ENCODE measurements at regions not wholly inside any gene's neighbourhood (a gene's known extent, or its start where the extent isn't known, plus 50 kb on each side); places are given as distances from the start of the nearest gene placed in this dataset.

DNA sequence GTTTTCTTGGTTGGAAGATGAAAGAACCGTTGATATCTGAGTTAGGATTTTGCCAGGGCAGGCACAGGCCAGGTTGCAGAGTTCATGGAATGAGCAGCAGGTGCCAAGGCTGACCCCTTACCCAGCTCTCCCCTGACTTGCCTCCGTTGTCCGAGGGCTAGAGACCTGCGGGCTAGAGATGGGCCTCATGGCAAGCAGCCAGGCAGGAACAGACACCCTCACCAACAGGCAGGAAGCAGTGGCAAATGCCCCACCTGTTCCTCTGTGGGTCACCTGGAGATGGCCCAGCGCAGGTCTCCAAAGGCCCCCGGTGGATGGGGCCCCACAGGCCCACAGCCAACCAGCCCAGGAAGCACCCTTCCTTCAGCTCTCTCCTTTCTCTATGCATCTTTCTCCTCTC lies 186.7 kb upstream of the PMEPA1 start:
- DNase-seq (ENCODE audit: low read depth in 2 of 2), result no peak

DNA sequence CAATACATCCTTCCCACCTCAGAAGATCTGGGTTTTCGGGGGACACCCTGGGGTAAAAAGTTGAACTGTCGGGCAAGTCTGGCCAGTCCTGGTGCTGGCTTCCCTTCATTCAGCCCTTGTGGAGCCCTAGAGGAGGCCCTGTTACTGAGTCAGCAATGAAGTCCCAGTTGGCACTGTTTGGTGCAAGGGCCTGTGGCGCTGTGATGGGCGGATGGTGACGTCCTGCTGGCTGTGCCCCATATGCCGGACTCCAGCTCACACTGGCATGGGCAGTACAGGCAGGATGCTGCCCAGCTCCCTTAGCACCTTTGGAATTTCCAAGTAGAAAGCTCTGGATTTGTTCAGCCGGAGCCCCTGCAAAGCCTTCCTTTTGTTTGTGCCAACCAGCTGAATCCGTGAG lies 186.2 kb upstream of the PMEPA1 start:
- no peak for DNase-seq (ENCODE audit: low read depth in 2 of 2)

DNA sequence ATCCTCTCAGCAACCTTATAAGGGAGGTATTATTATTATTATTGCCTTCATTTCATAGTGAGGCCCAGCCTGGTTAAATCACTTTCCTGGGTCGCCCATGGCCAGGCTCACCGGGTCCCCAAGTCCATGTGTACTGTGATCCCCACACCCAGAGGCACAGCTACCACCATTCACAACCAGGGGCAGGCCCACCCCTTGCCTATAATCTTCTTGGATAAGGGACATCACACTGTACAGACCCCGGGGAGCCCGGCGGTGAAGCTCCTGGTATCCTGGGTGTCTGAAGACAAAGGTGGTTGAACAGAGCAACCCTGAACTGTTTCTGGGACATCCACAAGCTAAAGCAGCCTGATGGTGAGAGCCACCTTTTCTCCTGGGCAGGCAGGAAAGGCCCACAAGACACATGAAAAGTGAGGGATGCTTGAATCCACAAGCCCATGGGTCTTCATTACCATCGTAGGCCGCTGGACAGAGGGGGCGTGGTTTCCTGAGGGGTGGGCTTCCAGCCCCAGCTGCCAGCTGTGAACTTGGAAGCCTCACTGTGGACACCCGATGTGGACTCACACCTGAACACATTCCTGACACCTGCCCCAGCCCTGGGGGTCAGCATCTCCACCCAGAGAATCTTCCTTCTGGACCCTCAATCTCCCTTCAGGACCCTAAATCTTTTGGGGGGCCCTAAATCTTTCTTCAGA lies 185.5 kb upstream of the PMEPA1 start:
- DNase-seq (ENCODE audit: low read depth in 2 of 2), result no peak

DNA sequence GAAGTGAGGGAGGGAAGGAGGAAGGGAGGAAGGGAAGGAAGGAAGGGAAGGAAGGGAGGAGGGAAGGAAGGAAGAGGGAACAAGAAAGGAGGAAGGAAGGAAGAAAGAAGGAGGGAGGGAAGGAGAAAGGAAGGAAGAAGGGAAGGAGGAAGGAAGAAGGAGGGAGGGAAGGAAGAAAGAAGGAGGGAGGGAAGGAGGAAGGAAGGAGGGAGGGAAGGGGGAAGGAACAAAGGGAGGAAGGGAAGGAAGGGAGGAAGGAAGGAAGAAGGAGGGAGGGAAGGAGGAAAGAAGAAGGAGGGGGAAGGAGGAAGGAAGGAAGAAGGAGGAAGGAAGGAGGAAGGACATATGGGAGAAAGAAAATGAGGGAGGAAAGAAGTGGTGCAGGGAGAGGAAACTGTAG lies 184.7 kb upstream of the PMEPA1 start:
- no peak for DNase-seq (ENCODE audit: low read depth in 2 of 2)

DNA sequence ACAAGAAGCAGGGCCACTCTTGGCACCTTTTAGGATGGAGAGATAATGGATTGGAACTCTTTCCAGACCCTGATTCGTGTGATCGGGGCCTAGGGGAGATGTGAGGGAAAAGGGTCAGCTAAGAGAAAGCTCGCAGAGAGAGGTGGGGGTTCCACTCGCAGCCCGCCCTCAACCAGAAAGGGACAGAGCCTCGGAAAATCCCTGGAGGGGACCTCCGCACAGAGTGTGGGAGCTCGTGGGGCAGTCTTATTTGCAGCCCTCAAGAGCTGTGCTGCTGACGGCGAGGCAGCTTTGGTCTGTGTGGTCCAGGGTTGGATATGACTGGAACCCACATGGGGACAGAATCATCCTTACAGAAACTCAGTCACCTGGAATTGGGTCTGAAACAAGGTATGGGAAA lies 184.3 kb upstream of the PMEPA1 start:
- DNase-seq (ENCODE audit: low read depth in 2 of 2), result no peak

DNA sequence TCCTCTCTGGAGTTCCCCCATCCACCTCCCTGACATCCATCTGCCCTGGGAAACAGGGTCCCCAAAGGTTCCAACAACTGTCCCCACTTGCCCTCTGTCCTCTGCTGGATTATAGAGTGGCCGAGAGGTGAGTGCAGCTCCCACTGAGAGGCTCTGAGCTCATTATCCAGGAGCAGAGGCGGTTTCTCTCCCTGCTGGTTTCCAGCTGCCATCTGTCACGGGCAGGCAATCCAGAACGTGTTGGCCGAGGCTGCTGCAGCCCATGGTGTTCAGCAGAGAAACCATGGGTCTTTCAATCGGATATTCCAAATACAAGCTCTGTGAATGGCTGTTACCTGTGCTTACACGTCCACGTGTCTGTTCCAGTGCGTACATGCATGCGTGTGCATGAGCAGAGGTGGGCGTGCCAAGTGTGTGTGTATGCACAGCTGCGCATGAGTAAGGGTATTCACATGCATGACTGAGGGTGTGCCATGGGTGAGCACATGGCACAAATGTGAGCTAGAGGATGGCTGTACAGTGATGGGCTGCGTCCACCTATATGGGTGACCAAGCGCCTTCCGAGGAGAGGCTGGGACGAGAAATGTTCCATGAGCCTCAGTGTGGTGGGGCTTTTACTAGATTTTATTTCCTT lies 183.7 kb upstream of the PMEPA1 start:
- no peak for DNase-seq (ENCODE audit: low read depth in 2 of 2)

DNA sequence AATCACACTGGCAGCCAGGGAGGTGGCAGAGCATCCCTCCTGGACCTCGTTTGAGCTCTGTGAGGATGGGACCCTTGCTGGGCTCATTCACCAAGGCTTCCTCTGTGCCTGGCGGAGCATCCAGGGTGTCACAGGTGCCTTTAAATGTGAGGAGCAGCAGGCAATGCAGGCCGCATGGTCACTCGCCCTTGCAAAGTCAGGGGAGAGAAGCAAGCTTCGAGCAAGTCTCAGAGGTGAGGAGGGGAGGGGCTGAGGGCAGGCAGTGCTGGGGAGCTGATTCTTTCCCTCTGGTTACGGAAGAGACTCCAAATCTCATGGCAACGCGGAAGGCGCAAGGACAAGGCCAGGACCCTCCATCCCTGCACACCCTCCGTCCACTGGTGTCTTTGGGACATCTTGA lies 182.7 kb upstream of the PMEPA1 start:
- DNase-seq (ENCODE audit: low read depth in 2 of 2), result no peak

DNA sequence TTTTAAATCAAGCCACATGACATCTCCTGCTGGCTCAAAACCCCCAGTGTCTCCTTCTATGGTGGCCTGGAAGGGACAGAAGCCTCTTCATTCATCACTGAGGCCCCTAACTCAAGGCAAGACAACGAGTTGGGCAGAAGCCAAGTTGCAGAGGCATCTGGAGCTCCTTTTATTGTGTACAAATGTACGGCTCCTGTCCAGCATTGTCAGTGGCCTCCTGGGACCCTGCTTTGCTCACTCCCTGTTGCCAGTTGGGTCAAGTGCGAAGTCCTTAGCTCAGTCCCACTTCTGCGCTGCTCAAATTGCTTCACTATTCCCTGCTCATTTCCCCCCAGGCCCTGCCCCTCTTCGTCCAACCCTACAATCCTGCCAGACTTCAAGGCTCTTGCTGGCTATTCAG lies 181.2 kb upstream of the PMEPA1 start:
- DNase-seq (ENCODE audit: low read depth in 2 of 2), result no peak

DNA sequence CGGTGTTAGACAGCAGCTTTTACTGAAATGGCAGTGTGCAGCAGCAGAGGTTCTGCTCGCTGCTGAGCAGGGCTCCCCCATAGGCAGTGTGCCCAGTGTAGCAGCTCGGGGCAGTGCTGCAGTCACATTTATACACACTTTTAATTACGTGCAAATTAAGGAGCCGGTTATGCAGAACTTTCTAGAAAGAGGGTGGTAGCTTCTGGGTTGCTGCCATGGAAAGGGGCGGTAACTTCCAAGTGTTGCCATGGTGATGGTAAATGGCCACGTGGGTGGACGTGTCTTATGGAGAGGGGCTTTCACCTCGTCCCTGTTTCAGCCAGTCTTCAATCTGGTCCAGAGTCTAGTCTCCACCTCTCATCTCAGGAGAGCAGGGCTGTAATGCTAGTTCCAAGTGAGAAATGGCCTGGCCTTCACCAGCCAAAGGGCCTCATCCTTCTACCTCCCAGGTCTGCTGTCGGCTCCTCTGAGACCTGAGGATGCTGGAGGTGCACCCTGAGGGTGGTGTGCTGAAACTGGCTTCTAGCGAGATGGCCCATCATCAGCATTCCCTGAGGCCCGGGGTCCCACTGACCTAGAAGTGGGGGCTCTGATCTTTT lies 180.5 kb upstream of the PMEPA1 start:
- no peak for DNase-seq (ENCODE audit: low read depth in 2 of 2)

DNA sequence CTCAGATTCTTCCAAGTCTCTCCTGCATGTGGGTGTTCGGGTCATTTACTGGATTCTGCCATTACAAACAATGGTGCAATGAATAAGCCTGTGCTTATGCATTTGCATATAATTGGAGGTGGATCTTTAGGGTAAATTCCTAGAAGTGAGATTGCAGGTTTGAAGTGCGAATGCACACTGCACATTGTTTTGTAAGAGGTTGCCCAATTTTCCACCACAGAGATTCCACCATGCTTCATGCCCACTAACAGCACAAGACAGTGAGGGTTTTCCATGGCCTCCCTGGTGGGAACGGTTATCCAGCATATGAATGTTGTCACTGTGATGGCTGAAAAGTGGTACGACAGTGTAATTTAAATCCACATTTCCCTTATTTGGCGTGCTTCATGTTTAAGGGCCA lies 178.8 kb upstream of the PMEPA1 start:
- DNase-seq (ENCODE audit: low read depth in 2 of 2), result no peak

DNA sequence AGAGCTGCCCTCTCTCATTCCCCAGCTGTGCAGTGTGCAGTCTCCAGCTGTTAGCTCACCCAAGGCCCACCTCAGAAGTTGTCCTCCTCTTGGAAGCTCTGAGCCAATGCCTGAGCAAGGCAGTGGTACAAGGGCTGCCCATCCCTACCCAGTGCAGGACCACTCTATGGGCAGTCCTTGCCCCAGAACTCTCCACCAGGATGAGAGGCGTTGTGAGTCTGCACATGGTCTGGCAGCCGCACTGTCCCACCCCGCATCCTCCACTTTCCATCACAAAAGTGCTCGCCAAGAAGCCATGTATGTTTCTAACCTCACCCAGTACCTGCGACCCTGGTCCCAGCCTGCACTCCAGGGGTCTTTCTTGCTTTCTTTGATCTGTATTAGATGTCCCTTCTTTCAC lies 175.1 kb upstream of the PMEPA1 start:
- DNase-seq (ENCODE audit: low read depth in 2 of 2), result no peak

DNA sequence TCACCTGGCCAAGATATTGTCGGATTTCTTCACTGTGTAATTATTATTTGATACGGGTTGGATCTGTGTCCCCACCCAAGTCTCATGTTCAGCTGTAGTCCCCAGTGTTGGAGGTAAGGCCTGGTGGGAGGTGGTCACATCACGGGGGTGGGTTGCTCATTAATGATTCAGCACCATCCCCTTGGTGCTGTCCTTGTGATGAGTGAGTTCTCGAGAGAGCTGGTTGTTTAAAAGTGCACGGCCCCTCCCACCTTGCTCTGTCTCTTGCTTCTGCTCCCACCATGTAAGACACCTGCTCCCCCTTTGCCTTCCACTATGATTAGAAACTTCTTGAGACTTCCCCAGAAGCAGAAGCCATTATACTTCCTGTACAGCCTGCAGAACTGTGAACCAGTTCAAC lies 173.9 kb upstream of the PMEPA1 start:
- DNase-seq (ENCODE audit: low read depth in 2 of 2), result no peak

DNA sequence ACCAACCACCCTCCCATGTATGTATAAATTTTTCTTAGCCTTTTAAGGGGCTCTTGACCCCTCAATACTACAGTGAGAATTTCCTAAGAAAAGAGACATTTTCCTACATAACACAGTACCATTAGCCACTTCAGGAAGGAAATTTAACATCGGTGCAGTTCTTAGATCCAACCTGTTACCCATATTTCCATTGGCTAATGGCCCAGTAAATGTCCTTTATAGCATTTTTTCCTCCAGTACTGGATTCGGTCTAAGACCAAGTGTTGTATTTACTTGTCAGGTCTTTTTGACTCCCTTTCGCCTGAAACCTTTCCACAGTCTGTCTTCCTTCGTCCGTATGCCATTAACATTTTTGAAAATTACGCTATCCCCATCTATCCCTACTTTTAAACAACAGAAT lies 173.4 kb upstream of the PMEPA1 start:
- no peak for DNase-seq (ENCODE audit: low read depth in 2 of 2)

DNA sequence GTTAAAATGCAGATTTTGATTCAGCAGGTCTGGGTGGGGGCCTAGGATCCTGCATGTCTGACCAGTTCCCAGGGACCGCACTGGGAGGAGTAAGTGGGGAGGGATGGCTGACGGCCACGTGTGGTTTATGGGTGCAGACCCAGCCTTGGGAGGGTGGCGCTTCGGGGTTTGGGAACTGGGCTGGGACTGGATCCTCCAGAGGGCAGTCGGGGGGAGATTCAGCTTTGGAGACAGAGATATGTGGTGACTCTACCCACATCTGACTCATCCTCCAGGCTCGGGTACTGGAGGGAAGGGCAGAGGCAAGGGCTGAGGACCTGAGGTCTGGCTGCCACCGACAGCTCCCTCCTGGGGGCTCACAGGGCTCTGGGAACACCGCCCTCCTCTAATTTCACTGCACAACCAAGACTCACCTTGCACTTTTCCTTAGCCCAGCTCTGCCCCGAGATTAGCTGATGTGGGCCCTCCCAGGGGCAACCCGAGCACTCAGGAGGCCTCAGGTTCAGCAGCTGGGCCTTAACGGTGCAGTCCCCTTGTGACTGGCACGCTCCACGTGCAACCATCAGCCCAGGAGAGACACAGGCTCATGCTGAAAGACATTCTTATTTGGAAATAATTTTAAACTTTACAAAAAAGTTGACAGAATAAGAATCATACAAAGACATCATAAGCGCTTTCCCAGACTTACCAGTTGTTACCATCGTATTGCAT lies 172.8 kb upstream of the PMEPA1 start:
- DNase-seq (ENCODE audit: low read depth in 2 of 2), result no peak

DNA sequence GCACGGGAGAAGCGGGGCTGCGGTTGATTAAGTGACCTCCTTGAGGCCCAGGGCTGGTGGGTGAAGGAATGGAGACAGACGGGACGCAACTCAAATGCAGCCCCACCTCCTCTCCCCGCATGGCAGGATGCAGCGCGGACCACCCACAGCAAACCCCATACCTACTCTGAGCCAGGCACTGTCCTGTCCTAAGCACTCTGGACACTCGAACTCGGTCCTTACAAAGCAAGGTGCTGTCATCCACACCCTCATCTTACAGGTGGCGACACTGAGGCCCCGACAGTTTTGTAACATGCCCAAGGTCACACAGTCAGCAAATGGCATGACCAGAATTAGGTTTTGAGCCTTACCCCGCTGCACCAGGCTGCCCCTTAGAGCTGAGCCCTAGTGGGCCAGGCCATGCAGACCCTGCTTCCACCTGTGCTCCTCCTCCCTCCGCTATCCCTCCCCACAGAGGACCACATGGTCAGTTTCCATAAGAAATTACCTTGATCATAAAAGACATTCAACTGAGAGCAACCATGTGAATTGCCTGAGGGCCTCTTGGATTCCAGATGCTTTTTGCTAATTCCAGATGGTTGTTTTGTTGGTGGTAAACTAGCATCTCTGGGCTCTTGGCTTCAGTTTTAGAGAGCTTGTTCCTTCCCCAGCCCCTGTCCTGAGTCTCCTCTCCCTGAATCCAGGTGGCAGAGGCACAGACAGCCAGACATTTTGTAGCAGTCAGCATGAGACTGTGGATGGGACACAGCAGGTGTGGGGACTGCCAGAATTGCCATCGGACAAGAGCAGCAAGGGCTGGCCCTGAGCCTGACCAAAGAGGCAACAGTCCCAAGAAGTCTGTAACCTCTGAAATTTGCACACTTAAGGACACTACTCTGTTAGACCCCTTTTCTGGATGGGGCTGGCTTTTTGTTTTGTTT lies 171.9 kb upstream of the PMEPA1 start:
- no peak for DNase-seq (ENCODE audit: low read depth in 2 of 2)

DNA sequence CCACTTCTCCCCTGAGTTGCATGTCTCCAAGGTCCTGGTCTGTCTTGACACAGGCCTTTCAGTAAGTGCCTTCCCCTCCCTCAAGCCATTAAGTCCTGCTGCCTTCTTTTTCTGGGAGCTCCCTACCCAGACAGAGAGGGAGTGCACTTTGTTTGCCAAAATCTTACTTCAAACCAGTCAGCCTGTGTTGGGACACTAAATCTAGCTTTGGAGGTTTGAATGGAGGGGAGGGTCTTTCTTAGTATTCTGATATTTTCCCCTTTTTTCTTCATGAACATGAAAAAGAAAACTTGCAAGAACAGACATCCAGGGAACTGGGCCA lies 170.7 kb upstream of the PMEPA1 start:
- no peak for DNase-seq (ENCODE audit: low read depth in 2 of 2)

DNA sequence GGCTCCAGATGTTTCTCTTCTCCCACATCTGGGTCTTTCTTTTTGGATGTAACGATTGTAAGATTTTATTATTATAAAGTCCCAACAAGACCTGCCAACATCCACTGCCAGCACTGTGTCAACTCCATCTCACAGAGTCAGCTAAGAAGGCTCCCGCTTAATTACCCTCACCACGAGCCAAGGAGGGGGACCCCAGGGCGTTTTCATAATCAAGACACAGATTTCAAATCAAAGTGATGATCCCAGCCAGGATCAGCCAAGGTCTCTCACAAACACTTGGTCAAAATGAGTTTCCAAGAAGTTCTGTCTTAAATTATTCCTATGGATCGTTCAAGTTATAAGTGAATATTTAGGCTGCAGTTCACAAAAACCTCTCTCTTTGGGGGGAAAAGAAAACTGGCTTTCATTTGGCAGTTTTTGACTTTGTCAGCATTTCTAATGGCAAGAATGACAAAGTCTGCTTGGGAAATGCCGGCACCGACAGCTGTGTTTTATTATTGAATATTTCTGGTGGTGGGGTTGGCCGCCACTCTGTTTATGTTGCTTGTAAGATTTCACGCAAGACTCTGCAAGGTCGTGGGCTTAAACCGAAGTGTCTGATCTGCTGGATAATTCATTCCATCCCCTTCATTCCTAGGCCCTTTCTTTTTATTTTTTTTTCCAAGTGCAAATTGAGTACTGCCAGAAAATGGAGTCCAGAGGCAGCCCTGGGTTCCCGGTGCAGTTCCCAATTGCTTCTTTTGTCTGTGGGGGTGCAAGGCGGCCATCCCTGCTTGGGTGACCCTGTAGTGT lies 170.2 kb upstream of the PMEPA1 start:
- peak; percentile 52 to 54 for DNase-seq (ENCODE audit: low read depth in 2 of 2)

DNA sequence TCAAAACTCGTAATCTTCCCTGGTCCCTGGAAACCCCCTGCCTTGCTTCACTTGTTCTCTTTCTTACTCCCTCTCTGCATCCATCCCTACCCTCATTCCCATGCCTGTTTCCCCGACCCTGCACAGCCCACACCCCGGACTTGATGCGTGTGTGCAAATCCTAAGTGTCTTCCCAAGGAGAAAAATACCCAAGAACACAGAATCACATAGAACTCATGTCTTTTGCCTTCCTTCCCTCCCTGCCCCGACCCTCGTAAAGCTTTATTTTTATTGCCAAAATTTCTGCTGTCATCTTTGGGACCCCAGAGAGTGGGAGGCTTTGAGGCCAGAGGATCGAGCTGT lies 169.6 kb upstream of the PMEPA1 start:
- DNase-seq (ENCODE audit: low read depth in 2 of 2), result no peak

DNA sequence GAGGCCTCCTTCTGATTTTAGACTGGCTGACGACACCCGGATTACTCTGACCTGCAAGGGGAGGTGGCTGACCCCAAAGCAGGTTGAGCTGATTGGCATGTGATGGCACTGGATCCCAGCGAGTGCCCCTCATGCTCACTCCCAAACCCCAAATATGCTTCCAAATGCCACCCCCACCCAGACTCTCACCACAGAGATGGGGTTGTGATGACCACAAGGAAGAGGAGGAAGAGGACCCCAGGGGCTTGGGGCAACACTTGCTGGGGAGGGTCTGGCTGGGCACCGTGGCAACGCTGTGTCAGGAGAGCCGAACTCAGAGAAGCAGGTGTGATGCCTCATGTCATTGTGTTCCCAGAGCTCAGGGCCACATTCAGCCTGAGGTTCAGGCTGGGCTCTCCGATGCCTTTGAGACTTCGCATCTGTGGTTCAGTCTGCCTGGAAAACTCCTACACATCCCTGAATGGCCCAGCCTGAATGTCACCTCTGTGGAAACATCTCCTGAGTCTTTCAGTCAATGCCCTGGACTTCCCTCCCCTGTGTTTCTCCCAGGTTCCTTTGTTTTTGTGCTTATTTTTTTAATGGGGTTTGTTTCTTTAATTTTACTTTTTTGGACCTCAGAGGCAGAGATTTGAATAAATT lies 169.1 kb upstream of the PMEPA1 start:
- DNase-seq (ENCODE audit: low read depth in 2 of 2), result no peak

DNA sequence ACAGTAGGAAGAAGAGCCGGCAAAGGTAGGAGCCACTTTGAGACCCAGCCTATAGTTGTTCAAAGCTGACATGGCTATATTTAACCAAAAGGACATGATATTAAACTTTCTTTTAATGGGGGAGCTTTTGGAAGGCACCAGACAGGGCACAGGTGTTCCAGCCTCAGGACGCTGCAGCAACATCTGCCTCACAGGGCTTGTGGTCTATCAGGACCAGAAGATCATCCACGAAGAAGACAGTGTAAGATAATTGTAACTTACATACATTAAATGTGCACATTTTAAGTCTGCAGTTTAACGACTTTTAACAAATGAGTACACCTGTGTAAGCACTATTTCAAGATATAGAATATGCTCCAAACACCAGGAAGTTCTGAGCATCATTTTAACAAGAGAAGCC lies 168.2 kb upstream of the PMEPA1 start:
- DNase-seq (ENCODE audit: low read depth in 2 of 2), result no peak

All from fibroblast of skin of left quadriceps (primary cell).